Choroid plexus epithelial cell (primary cell): ENCODE measurements at regions not wholly inside any gene's neighbourhood (a gene's known extent, or its start where the extent isn't known, plus 50 kb on each side); places are given as distances from the start of the nearest gene placed in this dataset.

Source experiments
- DNase-seq: peaks from one replicate; pipeline ENCODE4 v3.0.0-alpha.2; 2010; ENCODE audit warnings: low read depth
- H3K4me3 ChIP-seq: 2 replicates; pipeline ENCODE4 v1.5.1; 2011; ENCODE audit warnings: low read depth, mild to moderate bottlenecking, control low read depth, low read length, moderate library complexity
- CTCF ChIP-seq: conservative IDR thresholded peaks from 2 replicates; pipeline ENCODE4 v1.5.1; 2011; ENCODE audit warnings: low read depth, mild to moderate bottlenecking, control low read depth, inconsistent platforms, low read length, moderate library complexity

- TF ChIP-seq CTCF = no peak
- no peak overlapping the region for H3K4me3 ChIP-seq
- no peak for DNase-seq
Observed at GRCh38 chr12:129959889-129960288, 56.1 kb upstream of the TMEM132D start.

- no peak for TF ChIP-seq CTCF
- no peak for DNase-seq
- no peak overlapping the region for H3K4me3 ChIP-seq
Observed at GRCh38 chr12:129961091-129961490, 57.3 kb upstream of the TMEM132D start.

DNA sequence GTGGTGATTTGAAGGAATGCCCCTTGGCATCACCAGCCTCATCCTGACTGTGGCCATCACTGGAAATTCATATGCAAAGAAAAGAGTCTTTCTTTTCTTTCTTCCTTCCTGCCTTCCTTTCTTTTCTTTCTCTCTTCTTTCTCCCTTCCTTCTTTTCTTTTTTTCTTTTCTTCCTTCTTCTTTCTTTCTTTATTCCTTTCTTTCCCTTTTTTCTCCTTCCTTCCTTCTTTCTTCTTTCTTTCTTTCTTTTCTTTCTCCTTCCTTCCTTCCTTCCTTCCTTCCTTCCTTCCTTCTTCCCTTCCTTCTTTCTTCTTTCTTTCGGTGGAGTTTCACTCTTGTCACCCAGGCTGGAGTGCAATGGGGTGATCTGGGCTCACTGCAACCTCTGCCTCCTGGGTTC lies 58.0 kb upstream of the TMEM132D start:
- TF ChIP-seq CTCF = no peak
- DNase-seq = no peak
- no peak overlapping the region for H3K4me3 ChIP-seq

DNA sequence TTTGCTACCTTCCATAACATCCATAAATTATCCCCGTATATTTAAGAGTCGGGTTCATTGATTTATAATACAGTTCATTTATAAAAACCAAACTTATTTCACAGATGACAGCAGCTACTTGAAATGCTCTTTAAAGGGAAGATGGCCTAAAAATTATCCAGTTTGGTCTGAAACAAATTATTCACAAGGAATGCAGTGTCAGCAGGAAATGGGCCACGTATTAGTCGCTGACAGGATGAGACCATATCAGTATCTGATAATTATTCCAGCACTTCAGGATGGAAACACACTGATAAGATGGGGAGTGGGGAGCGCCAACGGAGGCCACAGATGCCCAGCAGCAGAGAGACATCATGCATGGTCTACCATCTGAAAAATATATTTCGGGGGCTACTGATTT lies 60.5 kb upstream of the TMEM132D start:
- H3K4me3 ChIP-seq = no peak overlapping the region
- no peak for DNase-seq
- TF ChIP-seq CTCF = no peak

GRCh38 chr12:129964826-129965457 lies 61.1 kb upstream of the TMEM132D start:
- DNase-seq = no peak
- TF ChIP-seq CTCF = no peak
- no peak overlapping the region for H3K4me3 ChIP-seq

- TF ChIP-seq CTCF = no peak
- H3K4me3 ChIP-seq = no peak overlapping the region
Observed at GRCh38 chr12:129966146-129966995, 62.5 kb upstream of the TMEM132D start.

More at GRCh38 chr12:129966146-129966995, 62.5 kb upstream of the TMEM132D start:
- no peak for DNase-seq
